HG02884 (cell line): ENCODE measurements at regions not wholly inside any gene's neighbourhood (a gene's known extent, or its start where the extent isn't known, plus 50 kb on each side); places are given as distances from the start of the nearest gene placed in this dataset.

Experiments
- ATAC-seq: cut with Tn5 transposase; IDR thresholded peaks from one replicate; pipeline ENCODE4 v1.9.1; 2021; ENCODE audit warnings: mild to moderate bottlenecking, moderate library complexity; ENCODE audit not compliant: unreplicated experiment

- no peak for ATAC-seq
These were observed 357.7 kb upstream of the SOX5 start for GRCh38 chr12:24307153-24307552.

DNA sequence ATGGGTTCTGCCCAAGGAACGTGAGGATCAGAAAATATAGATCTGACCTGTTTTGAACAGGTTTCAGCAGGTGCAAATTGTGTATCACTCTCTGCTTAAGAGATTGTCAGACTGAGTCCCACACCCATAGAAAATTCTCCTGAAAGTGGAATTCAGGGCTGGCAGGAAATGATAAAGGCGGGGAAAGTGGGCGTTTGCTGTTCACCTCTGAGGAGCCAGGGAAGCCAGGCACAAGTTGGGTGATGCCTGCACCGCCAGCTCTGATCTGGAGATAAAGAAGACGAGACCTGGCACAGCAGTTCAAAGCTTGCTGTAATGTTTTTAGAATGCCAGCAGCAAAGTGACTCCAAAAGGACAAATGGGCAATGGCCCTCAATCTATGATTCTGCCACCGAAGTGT is 356.5 kb upstream of the SOX5 start:
- ATAC-seq, result no peak

DNA sequence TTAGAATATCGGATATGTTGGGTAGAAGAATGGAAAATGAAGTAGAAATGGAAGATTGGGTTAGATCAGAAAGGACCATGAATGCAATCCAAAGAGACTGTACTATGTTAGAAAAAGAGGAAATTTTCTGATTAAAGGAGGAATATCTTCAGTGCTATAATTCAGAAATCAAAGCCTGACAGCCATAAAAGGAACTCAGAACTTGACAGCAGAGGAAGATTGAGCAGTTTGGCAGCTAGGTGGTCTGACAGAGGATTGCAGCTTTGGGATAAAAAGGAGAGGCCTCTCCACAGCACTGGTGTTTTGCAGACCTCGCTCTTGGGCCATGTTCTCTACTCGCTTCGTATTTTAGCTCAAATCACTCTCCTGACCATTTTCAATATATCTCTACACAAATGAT is 354.8 kb upstream of the SOX5 start:
- no peak for ATAC-seq

DNA sequence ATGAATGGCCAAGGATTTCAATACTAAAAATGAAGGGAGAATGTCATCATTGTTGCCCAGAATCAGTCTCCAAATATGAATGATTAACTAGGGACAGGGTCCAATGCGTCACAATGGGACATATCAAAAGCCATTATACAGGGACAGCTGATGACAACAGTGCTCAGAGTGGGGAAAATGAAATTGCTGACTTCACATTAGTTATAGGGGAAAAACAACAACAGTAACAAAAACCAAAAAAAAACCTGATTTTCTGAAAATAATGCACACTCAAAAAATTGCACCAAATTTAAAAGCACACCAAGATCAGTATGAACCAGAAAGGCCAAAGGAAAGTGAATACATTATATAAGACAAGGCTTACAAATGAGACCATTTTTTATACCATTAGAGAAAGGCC is 353.2 kb upstream of the SOX5 start:
- no peak for ATAC-seq

- ATAC-seq, result no peak
These were observed 348.0 kb upstream of the SOX5 start for GRCh38 chr12:24297516-24297915.

GRCh38 chr12:24293549-24293948 is 344.1 kb upstream of the SOX5 start:
- ATAC-seq, result no peak

DNA sequence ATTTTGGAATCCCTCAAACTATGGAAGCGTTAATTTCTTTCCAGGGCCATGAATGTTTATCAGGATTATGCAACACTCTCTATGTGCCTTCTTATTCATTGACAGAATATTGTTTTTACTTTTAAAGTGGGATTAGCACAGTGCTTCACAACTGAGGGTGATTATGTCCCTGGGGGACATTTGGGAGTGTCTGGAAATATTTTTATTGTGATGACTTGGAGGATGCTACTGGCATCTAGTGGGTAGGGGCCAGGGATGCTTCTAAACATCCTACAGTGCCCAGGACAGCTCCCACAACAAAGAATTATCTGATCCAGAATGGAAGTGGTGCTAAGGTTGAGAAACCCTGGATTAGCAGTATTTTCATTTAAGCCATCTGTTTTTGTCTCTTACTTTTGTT is 338.5 kb upstream of the SOX5 start:
- no peak for ATAC-seq

- no peak for ATAC-seq
These were observed 336.0 kb upstream of the SOX5 start for GRCh38 chr12:24285448-24285847.

GRCh38 chr12:24281341-24281740 is 331.9 kb upstream of the SOX5 start:
- ATAC-seq, result no peak

DNA sequence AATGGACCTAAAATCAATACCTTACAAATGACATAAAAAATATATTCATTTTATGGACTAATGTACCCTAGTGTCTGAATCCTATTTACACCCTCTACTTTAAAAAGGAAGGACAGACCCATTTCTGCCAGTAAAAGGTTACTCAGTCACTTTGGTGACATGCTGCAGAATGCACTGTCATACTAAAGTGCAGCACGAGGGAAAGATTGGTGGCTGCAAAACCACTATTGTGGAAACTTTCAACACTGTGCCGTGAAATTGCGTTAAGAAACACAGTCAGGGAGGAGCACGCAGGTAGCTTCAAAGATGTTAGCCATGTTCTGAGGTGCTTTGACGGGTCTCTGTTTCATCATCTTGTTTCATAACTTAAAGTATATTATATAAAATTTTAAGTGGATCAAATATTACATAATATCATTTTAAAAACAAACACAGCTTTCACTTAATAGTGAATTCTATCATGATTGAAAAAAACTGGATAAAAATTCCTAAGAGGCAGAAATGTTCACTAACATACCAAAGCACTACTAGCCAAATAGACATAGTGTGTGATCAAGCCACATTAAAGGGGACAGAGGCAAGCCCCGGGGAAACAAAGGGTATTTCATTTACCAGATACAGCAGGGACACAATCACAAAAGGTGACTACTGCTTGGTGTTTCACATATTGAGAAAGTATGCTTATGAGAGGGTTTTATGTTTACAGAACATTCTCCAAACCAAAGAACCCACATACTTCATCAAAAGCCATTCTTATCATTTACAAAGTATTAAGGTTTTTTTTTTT is 330.8 kb upstream of the SOX5 start:
- ATAC-seq, result no peak

GRCh38 chr12:24278832-24279231 is 329.4 kb upstream of the SOX5 start:
- no peak for ATAC-seq

DNA sequence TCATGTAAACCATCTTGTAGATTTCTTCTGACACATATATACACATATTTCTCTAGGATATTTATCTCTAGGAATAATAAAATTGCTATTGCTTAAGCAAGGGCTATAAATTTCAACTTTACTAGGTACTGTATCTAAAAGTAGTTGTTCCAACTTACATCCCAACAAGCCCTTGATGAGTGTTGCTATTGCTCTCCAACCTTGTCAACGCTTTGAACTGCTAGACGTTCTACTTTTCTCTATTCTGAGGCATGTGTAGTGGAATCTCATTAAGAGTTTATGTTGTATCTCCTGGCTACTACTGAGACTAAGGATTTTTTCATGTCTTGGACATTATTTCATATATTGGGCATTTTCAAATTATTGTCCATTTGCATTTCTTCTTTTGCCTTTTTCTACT is 321.5 kb upstream of the SOX5 start:
- ATAC-seq, result no peak

- no peak for ATAC-seq
These were observed 321.0 kb upstream of the SOX5 start for GRCh38 chr12:24270464-24270863.

GRCh38 chr12:24268663-24269186 is 319.3 kb upstream of the SOX5 start:
- no peak for ATAC-seq

GRCh38 chr12:24266982-24267381 is 317.5 kb upstream of the SOX5 start:
- no peak for ATAC-seq

- no peak for ATAC-seq
These were observed 307.2 kb upstream of the SOX5 start for GRCh38 chr12:24256684-24257083.

GRCh38 chr12:24255920-24256665 is 306.6 kb upstream of the SOX5 start:
- ATAC-seq, result no peak

DNA sequence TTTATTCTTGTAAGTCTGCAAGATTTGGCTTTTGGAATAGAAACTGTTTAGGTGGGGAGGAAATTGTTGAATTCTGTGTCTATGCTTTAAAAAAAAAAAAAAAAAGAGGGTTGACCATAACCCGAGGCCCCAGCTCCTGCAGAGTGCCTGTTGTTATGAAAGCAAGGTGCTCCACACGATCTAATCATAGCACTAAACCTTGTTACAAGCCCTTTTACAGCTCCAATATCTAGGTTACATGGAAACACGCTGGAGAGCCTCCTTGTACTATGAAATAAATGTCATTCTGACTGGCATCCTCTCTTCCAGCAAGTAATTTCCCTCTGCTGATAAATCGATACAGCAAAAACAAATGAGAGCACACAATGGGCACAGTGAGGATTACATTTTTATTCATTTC is 303.1 kb upstream of the SOX5 start:
- no peak for ATAC-seq

DNA sequence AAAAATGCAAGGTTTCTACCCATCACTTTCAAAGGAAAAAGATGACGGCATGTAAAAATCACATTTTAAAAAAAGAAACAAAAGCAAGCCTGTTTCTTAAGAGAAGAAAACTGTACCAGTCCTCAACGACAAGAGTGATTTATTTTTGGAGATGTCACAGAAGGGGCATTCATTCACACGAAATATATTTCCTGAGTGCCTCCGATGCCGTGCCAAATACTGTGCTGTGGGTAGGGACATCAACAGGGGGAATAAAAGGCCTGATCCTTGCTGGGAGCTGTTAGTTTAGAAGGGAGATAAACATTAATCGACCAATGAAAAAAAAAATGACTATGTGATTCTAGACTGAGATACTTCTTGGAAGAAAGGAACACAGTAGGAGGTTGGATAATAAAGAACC is 297.5 kb upstream of the SOX5 start:
- no peak for ATAC-seq

DNA sequence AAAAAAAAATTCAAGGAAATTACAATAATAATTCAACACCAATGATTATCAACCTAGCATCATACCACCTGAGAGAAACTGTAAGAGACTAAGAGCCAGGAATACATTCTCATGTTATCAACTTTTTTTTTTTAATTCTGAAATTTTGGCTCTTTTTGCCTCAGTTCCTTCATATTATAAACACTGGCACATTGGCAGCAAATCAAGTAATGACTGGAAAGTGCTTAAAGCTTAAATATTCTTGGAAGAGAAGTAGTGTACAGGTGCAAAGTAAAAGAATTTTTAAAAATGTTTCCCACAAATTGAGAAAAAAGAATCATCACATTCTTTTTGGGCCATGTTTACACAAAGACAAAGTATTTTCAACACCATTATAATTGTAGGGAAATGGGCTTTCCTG is 296.9 kb upstream of the SOX5 start:
- no peak for ATAC-seq

DNA sequence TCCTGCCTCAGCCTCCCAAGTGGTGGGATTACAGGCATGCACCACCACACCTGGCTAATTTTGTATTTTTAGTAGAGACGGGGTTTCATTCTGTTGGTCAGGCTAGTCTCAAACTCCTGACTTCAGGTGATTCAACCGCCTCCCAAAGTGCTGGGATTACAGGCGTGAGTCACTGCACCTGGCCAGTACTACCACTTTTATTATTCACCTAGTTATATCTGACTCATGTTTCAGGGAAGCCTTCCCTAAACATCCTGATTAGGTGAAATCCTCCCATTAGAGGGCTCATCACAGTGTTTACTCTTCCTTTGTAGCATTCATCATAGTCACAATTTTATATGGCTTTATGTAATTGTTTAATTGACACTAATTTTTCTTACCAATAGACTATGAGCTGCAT is 295.3 kb upstream of the SOX5 start:
- ATAC-seq, result no peak

GRCh38 chr12:24244231-24244630 is 294.8 kb upstream of the SOX5 start:
- no peak for ATAC-seq
